ENCODE measurements at regions not wholly inside any gene's neighbourhood (a gene's known extent, or its start where the extent isn't known, plus 50 kb on each side); places are given as distances from the start of the nearest gene placed in this dataset.

DNA sequence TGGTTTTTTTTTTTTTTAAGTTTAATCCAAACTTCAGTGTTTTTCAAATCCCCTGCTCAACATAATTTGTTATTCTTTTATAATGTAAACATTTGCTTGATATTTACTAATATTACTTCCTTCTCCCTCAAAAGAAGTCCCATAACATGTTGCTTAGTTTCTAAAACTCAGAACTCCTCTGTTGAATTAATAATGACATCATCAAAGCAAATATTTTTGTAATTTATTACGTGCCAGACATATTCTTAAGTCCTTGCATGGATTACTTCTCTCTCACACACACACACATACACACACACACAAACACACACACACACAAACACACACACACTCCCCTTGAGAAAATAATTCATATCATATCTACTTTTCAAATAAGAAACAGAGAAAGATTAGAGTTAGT is 1432.3 kb upstream of the SPRY2 start:
- Histone ChIP-seq H3K27me3 (no peaks in the 10 kb centered on the region), H2AFZ (no peak overlapping the region), H3K27ac (no peak overlapping the region), H3K9me3 (ENCODE audit: low read depth) (no peaks in the 10 kb centered on the region), H3K79me2 (no peaks in the 10 kb centered on the region), H3K36me3 (replicated peaks; ENCODE audit: insufficient read depth, low read depth) (no peaks in the 10 kb centered on the region), H3K9me2 (replicated peaks; ENCODE audit: insufficient read depth) (no peaks in the 10 kb centered on the region), H3K4me1 (ENCODE audit: insufficient read depth) (peaks cover 4% of the 10 kb centered on the region), H3K4me3 (no peak overlapping the region), H4K20me1 (ENCODE audit: insufficient read depth, poor library complexity, severe bottlenecking) (no peaks in the 10 kb centered on the region), H3K4me2 (no peak overlapping the region)
- WGBS (ENCODE audit: low lambda C conversion rate, missing lambda C conversion rate) = 52% methylated on average over 1 of the region's 1 CpG
- TF ChIP-seq, protein P1, sequence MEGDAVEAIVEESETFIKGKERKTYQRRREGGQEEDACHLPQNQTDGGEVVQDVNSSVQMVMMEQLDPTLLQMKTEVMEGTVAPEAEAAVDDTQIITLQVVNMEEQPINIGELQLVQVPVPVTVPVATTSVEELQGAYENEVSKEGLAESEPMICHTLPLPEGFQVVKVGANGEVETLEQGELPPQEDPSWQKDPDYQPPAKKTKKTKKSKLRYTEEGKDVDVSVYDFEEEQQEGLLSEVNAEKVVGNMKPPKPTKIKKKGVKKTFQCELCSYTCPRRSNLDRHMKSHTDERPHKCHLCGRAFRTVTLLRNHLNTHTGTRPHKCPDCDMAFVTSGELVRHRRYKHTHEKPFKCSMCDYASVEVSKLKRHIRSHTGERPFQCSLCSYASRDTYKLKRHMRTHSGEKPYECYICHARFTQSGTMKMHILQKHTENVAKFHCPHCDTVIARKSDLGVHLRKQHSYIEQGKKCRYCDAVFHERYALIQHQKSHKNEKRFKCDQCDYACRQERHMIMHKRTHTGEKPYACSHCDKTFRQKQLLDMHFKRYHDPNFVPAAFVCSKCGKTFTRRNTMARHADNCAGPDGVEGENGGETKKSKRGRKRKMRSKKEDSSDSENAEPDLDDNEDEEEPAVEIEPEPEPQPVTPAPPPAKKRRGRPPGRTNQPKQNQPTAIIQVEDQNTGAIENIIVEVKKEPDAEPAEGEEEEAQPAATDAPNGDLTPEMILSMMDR (IDR thresholded peaks at IDR 0.05; ENCODE audit: poor library complexity) = no peak
- TF ChIP-seq EZH2phosphoT487 (IDR thresholded peaks at IDR 0.05; ENCODE audit: low read depth, severe bottlenecking, unreplicated experiment) (no peak), EZH2 (IDR thresholded peaks at IDR 0.05; ENCODE audit: borderline replicate concordance) (no peak)
- no peak for DNase-seq (ENCODE audit: low spot score)

DNA sequence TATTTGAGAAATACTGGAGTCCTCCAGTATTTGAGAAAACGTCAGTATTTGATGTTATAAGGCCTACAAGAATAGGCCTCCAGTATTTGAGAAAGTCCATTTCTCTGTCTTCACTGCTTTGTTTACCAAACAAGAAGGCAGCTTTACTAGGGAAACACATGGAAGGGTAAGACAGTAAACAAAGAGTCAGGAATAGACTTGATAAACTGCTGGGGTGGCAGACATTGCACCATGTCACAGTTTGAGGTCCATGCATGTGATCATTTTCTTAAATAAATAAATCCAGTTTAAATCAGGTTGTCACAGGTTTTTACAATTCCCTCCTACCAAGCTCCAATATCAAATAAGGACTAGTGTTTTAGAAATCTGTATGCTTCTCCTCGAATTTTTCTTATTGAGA is 1431.0 kb upstream of the SPRY2 start:
- peaks cover 4% of the 10 kb centered on the region for H3K4me1 ChIP-seq (ENCODE audit: insufficient read depth)
- no peak for DNase-seq (ENCODE audit: low spot score)
- WGBS (ENCODE audit: low lambda C conversion rate, missing lambda C conversion rate) = 38% methylated on average over 2 of the region's 2 CpGs
- peak overlapping the region; percentile 36 for H3K27ac ChIP-seq
- no peaks in the 10 kb centered on the region for H3K27me3 ChIP-seq
- H3K4me2 ChIP-seq = no peak overlapping the region
- no peaks in the 10 kb centered on the region for H4K20me1 ChIP-seq (ENCODE audit: insufficient read depth, poor library complexity, severe bottlenecking)
- H3K9me2 ChIP-seq (replicated peaks; ENCODE audit: insufficient read depth) = no peaks in the 10 kb centered on the region
- TF ChIP-seq, protein P1 (IDR thresholded peaks at IDR 0.05; ENCODE audit: poor library complexity) = no peak
- TF ChIP-seq EZH2 (IDR thresholded peaks at IDR 0.05; ENCODE audit: borderline replicate concordance) (no peak), EZH2phosphoT487 (IDR thresholded peaks at IDR 0.05; ENCODE audit: low read depth, severe bottlenecking, unreplicated experiment) (no peak)
- H3K79me2 ChIP-seq = no peaks in the 10 kb centered on the region
- H3K9me3 ChIP-seq (ENCODE audit: low read depth) = no peaks in the 10 kb centered on the region
- no peaks in the 10 kb centered on the region for H3K36me3 ChIP-seq (replicated peaks; ENCODE audit: insufficient read depth, low read depth)
- H2AFZ ChIP-seq = no peak overlapping the region
- no peak overlapping the region for H3K4me3 ChIP-seq

DNA sequence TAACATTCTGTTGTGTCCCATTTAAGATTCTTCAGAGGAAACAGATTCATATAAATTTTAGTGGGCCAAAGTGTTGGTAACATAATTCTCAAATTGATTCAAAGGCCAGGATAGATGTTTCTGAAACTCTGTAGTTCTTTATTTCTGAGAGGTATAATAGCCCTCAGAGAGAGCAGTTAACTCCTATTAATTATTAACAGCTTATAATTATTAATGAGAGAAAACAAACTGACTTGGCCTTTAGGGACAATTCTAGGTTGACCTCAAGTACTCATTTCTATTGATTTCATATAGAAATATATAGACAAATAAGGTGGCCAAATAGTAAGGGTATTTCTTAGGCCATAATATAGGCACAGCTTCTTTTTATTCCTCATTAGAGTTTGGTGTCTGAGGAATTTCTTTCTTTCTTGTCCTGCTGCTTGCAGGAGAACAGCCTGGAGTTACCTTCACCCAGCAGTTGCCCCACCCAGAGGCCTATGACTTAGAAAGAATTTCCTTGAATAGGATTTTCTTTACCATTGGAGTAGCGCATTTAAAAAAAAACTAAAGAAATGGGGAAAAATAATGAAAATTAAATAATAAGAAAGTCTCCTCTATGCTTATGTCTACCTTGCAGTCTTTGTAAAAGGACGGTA is 1430.1 kb upstream of the SPRY2 start:
- Histone ChIP-seq H3K4me2 (no peak overlapping the region), H3K27me3 (no peaks in the 10 kb centered on the region), H3K4me1 (ENCODE audit: insufficient read depth) (peaks cover 4% of the 10 kb centered on the region), H4K20me1 (ENCODE audit: insufficient read depth, poor library complexity, severe bottlenecking) (no peaks in the 10 kb centered on the region), H3K79me2 (no peaks in the 10 kb centered on the region), H3K36me3 (replicated peaks; ENCODE audit: insufficient read depth, low read depth) (no peaks in the 10 kb centered on the region), H3K9me2 (replicated peaks; ENCODE audit: insufficient read depth) (no peaks in the 10 kb centered on the region), H3K9me3 (ENCODE audit: low read depth) (no peaks in the 10 kb centered on the region), H3K27ac (peak overlapping the region; percentile 36), H3K4me3 (no peak overlapping the region), H2AFZ (no peak overlapping the region)
- TF ChIP-seq, protein P1 (IDR thresholded peaks at IDR 0.05; ENCODE audit: poor library complexity) = no peak
- TF ChIP-seq EZH2 (IDR thresholded peaks at IDR 0.05; ENCODE audit: borderline replicate concordance) = no peak
- TF ChIP-seq EZH2phosphoT487 (IDR thresholded peaks at IDR 0.05; ENCODE audit: low read depth, severe bottlenecking, unreplicated experiment) = no peak
- DNase-seq (ENCODE audit: low spot score) = no peak
- WGBS (ENCODE audit: low lambda C conversion rate, missing lambda C conversion rate) = 79% methylated on average over 2 of the region's 2 CpGs

All from hepatocyte (in vitro differentiated cells).